Lower leg skin (tissue), 4 donors: ENCODE measurements at regions not wholly inside any gene's neighbourhood (a gene's known extent, or its start where the extent isn't known, plus 50 kb on each side); places are given as distances from the start of the nearest gene placed in this dataset.

ENCODE experiments used
- DNase-seq, 2 donors: peaks; one replicate each; pipeline ENCODE4 v3.0.0-alpha.2; 2019; ENCODE audit warnings: low spot score in 2 of 2
- H3K4me3 ChIP-seq: fragments of 200-600 bp; sonication (generic); 2 replicates; pipeline ENCODE4 v1.5.1; 2017; ENCODE audit warnings: mild to moderate bottlenecking, low read depth; ENCODE audit not compliant: poor library complexity, severe bottlenecking
- CTCF ChIP-seq, 3 donors: fragments of 450-650 bp; IDR thresholded peaks; one replicate each; pipeline ENCODE4 v1.5.1; 2016; ENCODE audit warnings: antibody characterized with exemption in 3 of 3, mild to moderate bottlenecking in 3 of 3, moderate library complexity in 2 of 3
- POLR2A ChIP-seq, 2 donors: fragments of 450-650 bp; IDR thresholded peaks; one replicate each; pipeline ENCODE4 v1.6.1; 2016 to 2017; ENCODE audit warnings: antibody characterized with exemption in 2 of 2, mild to moderate bottlenecking in 1 of 2, moderate library complexity in 1 of 2
- WGBS, 2 donors: methylation state at CpG; one replicate each; pipeline ENCODE4 v1.1.5; 2018; 5-methylcytosine and 5-hydroxymethylcytosine counted together
- intact Hi-C: fragments of 100-400 bp; cut with DNase I; formaldehyde crosslinking; loops from one replicate; pipeline ENCODE4 v1.15.0; 2023; ENCODE audit warnings: low total_unique reads

DNA sequence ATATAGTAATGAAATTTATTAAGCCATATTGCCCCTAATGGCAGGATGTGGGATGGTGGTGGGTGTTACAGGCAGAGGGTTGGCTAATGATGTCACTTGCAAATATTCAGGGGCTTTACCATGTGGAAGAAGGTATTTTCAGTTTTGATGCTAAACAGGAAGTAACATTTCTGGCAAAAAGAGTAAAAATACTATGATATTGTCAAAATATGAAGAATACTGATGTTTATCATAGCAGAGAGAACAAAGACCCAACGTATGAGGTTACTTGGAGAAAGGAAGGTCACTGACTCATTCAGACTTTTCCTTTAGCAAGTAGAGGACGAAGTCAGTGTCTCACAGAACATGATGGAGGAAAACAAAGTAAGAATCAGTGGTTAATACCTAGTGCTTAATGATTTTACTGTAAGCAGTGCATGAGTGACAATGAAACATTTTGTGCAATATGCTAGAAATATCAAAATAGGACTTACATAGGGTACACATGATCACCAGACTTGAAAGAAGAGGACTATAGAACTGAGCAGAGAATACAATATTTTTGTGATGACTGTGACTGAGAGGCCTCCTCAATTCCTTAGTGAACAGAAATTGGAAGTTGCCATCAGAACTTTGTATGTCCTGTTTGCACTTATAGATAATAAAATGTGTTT, 89.7 kb upstream of the STEAP4 start:
- no peak overlapping the region for H3K4me3 ChIP-seq
- intact Hi-C loops = no loop called here
- TF ChIP-seq CTCF (IDR thresholded peaks at IDR 0.05) = no peak
- TF ChIP-seq POLR2A (IDR thresholded peaks at IDR 0.05) = no peak
- whole genome bisulfite sequencing, 2 donors = 63 to 68% methylated on average over 2 of the region's 2 CpGs
- no peak for DNase-seq

GRCh38 chr7:88395715-88396114, 89.0 kb upstream of the STEAP4 start:
- TF ChIP-seq CTCF (IDR thresholded peaks at IDR 0.05) (no peak), POLR2A (IDR thresholded peaks at IDR 0.05) (no peak)
- no peak overlapping the region for H3K4me3 ChIP-seq
- 75 to 79% methylated on average over 4 of the region's 4 CpGs for WGBS, 2 donors
- DNase-seq = no peak
- intact Hi-C loops = no loop called here

GRCh38 chr7:88391247-88391646, 84.6 kb upstream of the STEAP4 start:
- no peak overlapping the region for H3K4me3 ChIP-seq
- intact Hi-C loops = no loop called here
- no peak for TF ChIP-seq POLR2A (IDR thresholded peaks at IDR 0.05)
- DNase-seq = no peak

DNA sequence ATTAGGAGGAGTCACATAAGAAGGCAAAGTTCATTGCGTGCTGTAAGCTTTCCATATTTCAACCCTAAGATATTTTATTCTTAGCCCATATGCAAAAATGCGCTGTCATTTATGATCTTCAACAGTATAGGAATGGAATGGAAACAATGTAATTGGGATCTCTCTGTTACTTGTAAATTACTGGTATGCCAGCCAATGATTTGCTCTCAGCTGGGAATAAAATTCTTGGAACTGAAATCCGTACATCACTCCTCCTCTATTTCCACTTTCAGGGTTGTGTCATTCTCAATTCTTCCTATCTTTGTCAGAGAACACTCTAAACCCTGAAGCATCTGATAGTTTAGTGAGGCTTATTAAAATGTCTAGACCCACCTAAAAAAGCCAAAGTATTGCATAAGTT, 80.7 kb upstream of the STEAP4 start:
- no peak overlapping the region for H3K4me3 ChIP-seq
- intact Hi-C loops = no loop called here
- 64 to 71% methylated on average over 3 of the region's 3 CpGs for WGBS, 2 donors
- DNase-seq = no peak
- TF ChIP-seq POLR2A (IDR thresholded peaks at IDR 0.05) (no peak), CTCF (IDR thresholded peaks at IDR 0.05) (no peak)

- intact Hi-C loops = no loop called here
- no peak overlapping the region for H3K4me3 ChIP-seq
- TF ChIP-seq POLR2A (IDR thresholded peaks at IDR 0.05) (no peak), CTCF (IDR thresholded peaks at IDR 0.05) (no peak)
- DNase-seq = no peak
- 64 to 65% methylated on average over 3 of the region's 3 CpGs for WGBS, 2 donors
Observed at GRCh38 chr7:88386665-88387156, 80.0 kb upstream of the STEAP4 start.

- no peak for DNase-seq
- no peak overlapping the region for H3K4me3 ChIP-seq
- 62 to 63% methylated on average over 1 of the region's 1 CpG for WGBS, 2 donors
- TF ChIP-seq POLR2A (IDR thresholded peaks at IDR 0.05) = no peak
- TF ChIP-seq CTCF (IDR thresholded peaks at IDR 0.05) = no peak
- intact Hi-C loops = no loop called here
Observed at GRCh38 chr7:88377434-88377833, 70.7 kb upstream of the STEAP4 start.
